ENCODE measurements at regions not wholly inside any gene's neighbourhood (a gene's known extent, or its start where the extent isn't known, plus 50 kb on each side); places are given as distances from the start of the nearest gene placed in this dataset.

DNA sequence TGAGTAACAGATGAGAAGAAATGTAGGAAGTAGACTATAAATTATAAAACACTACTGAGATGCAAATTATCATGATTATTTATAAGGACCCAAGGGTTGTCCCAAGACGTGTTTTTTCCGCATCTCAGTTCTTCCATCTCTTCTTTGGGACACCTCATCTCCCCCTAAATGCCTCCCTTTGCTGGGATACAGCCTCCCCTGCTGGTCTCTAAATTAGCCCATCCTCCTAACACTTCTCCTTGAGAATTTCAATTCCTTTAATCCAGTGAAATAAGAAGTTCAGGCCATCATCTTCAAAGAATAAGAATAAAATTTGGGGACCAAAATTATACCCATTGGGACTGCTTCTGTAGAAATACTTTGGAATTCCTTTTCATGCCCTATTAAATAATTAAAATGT lies 667.0 kb downstream of the BCL11B start:
- no peak for TF ChIP-seq SUZ12 (IDR thresholded peaks at IDR 0.05; ENCODE audit: extremely low read depth, insufficient read depth, insufficient read length)
- no peak for TF ChIP-seq YY1 (IDR thresholded peaks at IDR 0.05; ENCODE audit: insufficient read depth, insufficient read length)
- TF ChIP-seq ZNF274 (IDR thresholded peaks at IDR 0.05; ENCODE audit: low read depth, low read length): no peak
- no peaks in the 10 kb centered on the region for H3K36me3 ChIP-seq (ENCODE audit: insufficient read depth, insufficient read length, low read length)
- no peak overlapping the region for H3K4me3 ChIP-seq (ENCODE audit: insufficient read length, low read depth)
- no peak for DNase-seq (ENCODE audit: low read depth, low spot score)
- H3K9me3 ChIP-seq (ENCODE audit: insufficient read depth, low read length): no peaks in the 10 kb centered on the region
- H3K27me3 ChIP-seq (ENCODE audit: insufficient read depth, insufficient read length): no peaks in the 10 kb centered on the region
- no peaks in the 10 kb centered on the region for H3K4me1 ChIP-seq (ENCODE audit: insufficient read depth, insufficient read length)
- no peak overlapping the region for H3K9ac ChIP-seq (ENCODE audit: insufficient read length, low read depth)

- no peaks in the 10 kb centered on the region for H3K4me1 ChIP-seq (ENCODE audit: insufficient read depth, insufficient read length)
- TF ChIP-seq YY1 (IDR thresholded peaks at IDR 0.05; ENCODE audit: insufficient read depth, insufficient read length) (no peak), SUZ12 (IDR thresholded peaks at IDR 0.05; ENCODE audit: extremely low read depth, insufficient read depth, insufficient read length) (no peak), ZNF274 (IDR thresholded peaks at IDR 0.05; ENCODE audit: low read depth, low read length) (no peak)
- H3K36me3 ChIP-seq (ENCODE audit: insufficient read depth, insufficient read length, low read length): no peaks in the 10 kb centered on the region
- H3K4me3 ChIP-seq (ENCODE audit: insufficient read length, low read depth): no peak overlapping the region
- H3K9ac ChIP-seq (ENCODE audit: insufficient read length, low read depth): no peak overlapping the region
- no peak for DNase-seq (ENCODE audit: low read depth, low spot score)
- no peaks in the 10 kb centered on the region for H3K27me3 ChIP-seq (ENCODE audit: insufficient read depth, insufficient read length)
- no peaks in the 10 kb centered on the region for H3K9me3 ChIP-seq (ENCODE audit: insufficient read depth, low read length)
Observed at GRCh38 chr14:98606041-98606640, 665.9 kb downstream of the BCL11B start.

- Histone ChIP-seq H3K4me1 (ENCODE audit: insufficient read depth, insufficient read length) (no peaks in the 10 kb centered on the region), H3K4me3 (ENCODE audit: insufficient read length, low read depth) (no peak overlapping the region), H3K27me3 (ENCODE audit: insufficient read depth, insufficient read length) (no peaks in the 10 kb centered on the region), H3K9me3 (ENCODE audit: insufficient read depth, low read length) (no peaks in the 10 kb centered on the region), H3K9ac (ENCODE audit: insufficient read length, low read depth) (no peak overlapping the region), H3K36me3 (ENCODE audit: insufficient read depth, insufficient read length, low read length) (no peaks in the 10 kb centered on the region)
- no peak for DNase-seq (ENCODE audit: low read depth, low spot score)
- TF ChIP-seq YY1 (IDR thresholded peaks at IDR 0.05; ENCODE audit: insufficient read depth, insufficient read length) (no peak), SUZ12 (IDR thresholded peaks at IDR 0.05; ENCODE audit: extremely low read depth, insufficient read depth, insufficient read length) (no peak), ZNF274 (IDR thresholded peaks at IDR 0.05; ENCODE audit: low read depth, low read length) (no peak)
Observed at GRCh38 chr14:98606816-98607215, 665.2 kb downstream of the BCL11B start.

DNA sequence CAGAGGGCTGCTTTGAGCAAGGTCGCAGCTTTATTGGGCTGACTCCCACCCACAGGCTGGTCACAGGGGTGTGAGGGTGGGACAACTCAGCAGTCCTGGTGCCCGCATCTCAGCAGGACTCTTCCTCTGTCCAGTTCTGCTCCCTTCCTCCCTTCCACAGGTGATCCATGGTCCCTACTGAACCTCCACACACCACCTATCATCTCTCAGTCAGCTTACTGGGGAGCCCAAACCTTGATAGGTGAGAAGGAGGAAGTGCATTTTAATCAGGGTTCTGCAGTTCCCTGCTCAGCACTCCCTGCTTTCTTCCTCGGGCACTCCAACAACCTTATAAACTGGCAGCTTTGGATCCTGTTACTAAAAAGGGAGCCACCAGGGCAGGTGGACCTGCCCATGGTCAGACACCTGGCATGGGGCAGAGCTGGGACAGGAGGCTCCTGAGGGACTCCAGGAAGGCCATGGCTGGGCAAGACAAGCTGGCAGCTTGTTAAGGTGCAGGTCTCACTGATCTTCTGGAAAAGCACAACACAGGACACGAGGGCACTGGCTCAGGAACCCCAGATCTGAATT lies 664.6 kb downstream of the BCL11B start:
- Histone ChIP-seq H3K36me3 (ENCODE audit: insufficient read depth, insufficient read length, low read length) (no peaks in the 10 kb centered on the region), H3K27me3 (ENCODE audit: insufficient read depth, insufficient read length) (no peaks in the 10 kb centered on the region), H3K9ac (ENCODE audit: insufficient read length, low read depth) (no peak overlapping the region), H3K4me1 (ENCODE audit: insufficient read depth, insufficient read length) (no peaks in the 10 kb centered on the region), H3K4me3 (ENCODE audit: insufficient read length, low read depth) (no peak overlapping the region), H3K9me3 (ENCODE audit: insufficient read depth, low read length) (no peaks in the 10 kb centered on the region)
- no peak for DNase-seq (ENCODE audit: low read depth, low spot score)
- TF ChIP-seq ZNF274 (IDR thresholded peaks at IDR 0.05; ENCODE audit: low read depth, low read length) (no peak), YY1 (IDR thresholded peaks at IDR 0.05; ENCODE audit: insufficient read depth, insufficient read length) (no peak), SUZ12 (IDR thresholded peaks at IDR 0.05; ENCODE audit: extremely low read depth, insufficient read depth, insufficient read length) (no peak)

DNA sequence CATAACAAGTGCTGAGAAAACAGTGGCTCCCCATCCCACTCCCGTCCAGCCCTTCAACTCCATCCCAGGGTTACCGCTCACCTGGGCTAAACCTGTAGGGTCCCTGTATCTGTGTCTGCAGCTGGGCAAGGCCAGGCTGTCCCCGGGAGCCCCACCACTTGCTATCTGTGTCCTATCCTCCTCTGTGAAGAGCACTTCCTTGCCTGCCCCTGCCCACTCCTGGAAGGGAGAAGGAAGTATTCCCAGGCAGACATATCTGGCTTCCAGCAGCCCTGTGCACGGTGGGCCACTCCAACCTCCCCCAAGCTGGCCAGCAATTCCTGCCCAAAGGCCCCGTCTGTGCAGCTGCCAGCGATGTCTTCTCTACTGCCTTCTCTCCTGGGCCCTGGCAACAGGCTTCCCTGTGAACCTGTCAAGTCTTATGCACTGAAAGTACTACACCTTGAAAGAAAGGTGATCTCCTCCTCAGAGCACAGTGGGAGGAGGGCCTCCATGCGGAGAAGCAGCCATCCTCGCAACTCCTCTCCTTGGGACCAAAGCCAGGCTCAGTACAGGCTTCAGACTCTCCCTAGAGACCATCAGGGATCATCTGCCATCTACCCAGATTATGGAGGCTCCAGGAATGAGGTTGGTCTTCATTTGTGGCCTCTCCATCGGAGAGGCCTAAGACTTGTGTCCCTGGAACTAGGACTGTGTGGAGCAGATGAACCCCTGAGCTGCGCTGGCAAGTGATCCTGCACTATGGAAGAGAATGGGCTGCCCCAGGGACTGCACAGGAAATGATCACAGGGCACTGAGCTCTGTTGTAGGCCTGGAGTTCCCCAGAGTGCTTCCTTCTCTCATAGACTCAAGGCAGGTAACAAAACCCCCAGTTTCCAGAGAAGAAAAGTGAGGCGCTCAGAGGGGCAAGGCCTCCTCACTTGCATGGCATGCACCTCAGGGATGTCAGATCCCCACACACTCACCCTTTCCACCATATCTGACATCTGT lies 663.6 kb downstream of the BCL11B start:
- no peak overlapping the region for H3K4me3 ChIP-seq (ENCODE audit: insufficient read length, low read depth)
- TF ChIP-seq ZNF274 (IDR thresholded peaks at IDR 0.05; ENCODE audit: low read depth, low read length) (no peak), YY1 (IDR thresholded peaks at IDR 0.05; ENCODE audit: insufficient read depth, insufficient read length) (no peak), SUZ12 (IDR thresholded peaks at IDR 0.05; ENCODE audit: extremely low read depth, insufficient read depth, insufficient read length) (no peak)
- no peak overlapping the region for H3K9ac ChIP-seq (ENCODE audit: insufficient read length, low read depth)
- no peaks in the 10 kb centered on the region for H3K27me3 ChIP-seq (ENCODE audit: insufficient read depth, insufficient read length)
- no peaks in the 10 kb centered on the region for H3K4me1 ChIP-seq (ENCODE audit: insufficient read depth, insufficient read length)
- H3K9me3 ChIP-seq (ENCODE audit: insufficient read depth, low read length): no peaks in the 10 kb centered on the region
- no peaks in the 10 kb centered on the region for H3K36me3 ChIP-seq (ENCODE audit: insufficient read depth, insufficient read length, low read length)
- no peak for DNase-seq (ENCODE audit: low read depth, low spot score)

- no peak overlapping the region for H3K9ac ChIP-seq (ENCODE audit: insufficient read length, low read depth)
- no peak overlapping the region for H3K4me3 ChIP-seq (ENCODE audit: insufficient read length, low read depth)
- no peak for TF ChIP-seq ZNF274 (IDR thresholded peaks at IDR 0.05; ENCODE audit: low read depth, low read length)
- TF ChIP-seq YY1 (IDR thresholded peaks at IDR 0.05; ENCODE audit: insufficient read depth, insufficient read length): no peak
- no peak for TF ChIP-seq SUZ12 (IDR thresholded peaks at IDR 0.05; ENCODE audit: extremely low read depth, insufficient read depth, insufficient read length)
- H3K36me3 ChIP-seq (ENCODE audit: insufficient read depth, insufficient read length, low read length): no peaks in the 10 kb centered on the region
- no peaks in the 10 kb centered on the region for H3K4me1 ChIP-seq (ENCODE audit: insufficient read depth, insufficient read length)
- no peaks in the 10 kb centered on the region for H3K9me3 ChIP-seq (ENCODE audit: insufficient read depth, low read length)
- no peaks in the 10 kb centered on the region for H3K27me3 ChIP-seq (ENCODE audit: insufficient read depth, insufficient read length)
- DNase-seq (ENCODE audit: low read depth, low spot score): no peak
Observed at GRCh38 chr14:98612434-98613200, 659.4 kb downstream of the BCL11B start.
